T1000 (cell line): ENCODE measurements at regions not wholly inside any gene's neighbourhood (a gene's known extent, or its start where the extent isn't known, plus 50 kb on each side); places are given as distances from the start of the nearest gene placed in this dataset.
"Not testable (repeated sequence)": the region's sequence is repeated elsewhere in the genome, so short reads cannot be mapped to it uniquely, and the experiment has no call there.

Experiments
- DNase-seq: peaks from one replicate; lab custom pipeline; 2025; ENCODE audit warnings: mixed read lengths; lab: John Stamatoyannopoulos, UW

DNA sequence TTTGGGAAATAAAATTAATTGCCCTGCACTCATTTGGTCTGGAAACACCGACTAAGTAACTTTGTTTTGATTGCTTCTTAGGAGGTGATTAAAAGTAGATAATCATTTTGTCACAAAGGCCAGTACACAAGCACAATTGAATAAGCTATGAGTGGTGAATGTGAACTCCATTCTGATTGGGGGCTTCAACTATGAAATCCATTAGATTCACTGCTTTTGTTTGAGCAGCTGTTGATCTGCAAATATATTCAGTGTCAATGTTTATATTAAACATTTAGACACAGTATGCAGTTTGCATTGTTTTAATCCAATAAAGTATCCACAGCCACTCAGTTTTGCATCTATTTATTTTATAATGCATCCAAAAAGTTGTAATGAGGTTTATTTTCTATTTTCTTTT lies 817.5 kb downstream of the CDH11 start:
- DNase-seq: no peak

DNA sequence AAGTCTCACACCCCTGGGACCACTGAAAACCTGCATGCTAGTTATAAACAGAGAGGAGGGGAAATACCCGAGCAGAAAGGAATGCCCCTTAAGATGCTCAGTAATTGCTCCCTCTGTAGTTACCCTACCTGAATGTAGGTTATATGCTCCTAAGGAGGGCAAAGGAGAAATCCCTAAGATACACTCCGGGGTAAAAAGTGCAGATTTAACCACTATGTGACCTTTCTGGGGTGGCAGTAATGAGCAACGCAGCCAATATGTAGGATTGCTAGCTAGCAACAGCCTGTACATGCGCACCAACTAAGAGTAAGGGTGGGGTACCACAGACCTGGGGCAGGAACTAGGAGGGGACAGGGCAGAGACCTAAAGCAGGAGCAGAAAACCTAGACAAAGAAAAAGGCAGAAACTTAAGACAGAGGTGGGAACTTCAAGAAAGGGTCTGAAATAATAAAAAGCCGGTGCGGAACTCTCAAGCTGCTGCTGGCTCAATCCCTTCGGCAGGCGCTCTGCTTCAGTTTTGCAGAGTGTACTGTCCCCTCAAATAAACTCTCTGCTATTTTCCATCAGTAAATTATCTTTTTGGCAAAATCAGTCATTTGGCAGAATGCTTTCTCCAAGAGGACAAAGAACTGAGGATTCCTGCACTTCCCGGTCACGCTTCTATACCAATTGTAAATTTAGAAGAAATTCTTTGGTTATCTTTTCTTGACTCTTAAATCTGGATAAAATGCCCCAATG lies 823.8 kb downstream of the CDH11 start:
- no peak for DNase-seq

DNA sequence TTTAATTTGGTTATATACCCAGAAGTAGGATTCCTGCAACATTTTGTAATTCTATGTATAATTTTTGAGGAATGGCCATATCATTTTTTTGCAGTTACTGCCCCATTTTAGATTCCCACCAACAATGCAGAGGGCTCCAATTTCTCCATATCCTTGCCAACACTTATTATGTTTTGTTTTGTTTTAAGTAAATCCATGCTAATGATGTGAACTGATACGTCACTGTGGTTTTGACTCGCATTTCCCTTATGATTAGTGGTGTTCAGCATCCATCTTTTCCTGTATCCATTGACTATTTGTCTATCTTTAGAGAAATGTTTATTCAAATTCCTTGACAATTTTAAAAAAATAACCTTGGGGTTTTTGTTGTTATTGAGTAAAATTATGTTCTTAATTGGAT lies 826.4 kb downstream of the CDH11 start:
- no peak for DNase-seq

DNA sequence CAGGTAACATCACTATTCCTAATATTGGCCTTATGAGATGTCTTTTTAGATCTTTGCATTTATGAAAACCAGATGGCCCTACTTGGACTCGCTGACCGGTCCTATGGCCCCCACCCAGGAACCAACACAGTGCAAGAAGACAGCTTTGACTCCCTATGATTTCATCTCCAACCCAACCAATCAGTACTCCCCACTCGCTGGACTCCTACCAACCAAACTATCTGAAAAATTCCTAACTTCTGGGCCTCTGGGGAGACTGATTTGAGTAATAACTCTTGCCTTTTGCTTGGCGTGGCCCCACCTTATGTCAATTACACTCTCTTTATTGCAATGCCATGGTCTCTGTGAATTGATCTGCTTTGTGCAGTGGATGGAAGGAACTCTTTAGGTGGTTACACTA lies 828.9 kb downstream of the CDH11 start:
- DNase-seq: no peak

DNA sequence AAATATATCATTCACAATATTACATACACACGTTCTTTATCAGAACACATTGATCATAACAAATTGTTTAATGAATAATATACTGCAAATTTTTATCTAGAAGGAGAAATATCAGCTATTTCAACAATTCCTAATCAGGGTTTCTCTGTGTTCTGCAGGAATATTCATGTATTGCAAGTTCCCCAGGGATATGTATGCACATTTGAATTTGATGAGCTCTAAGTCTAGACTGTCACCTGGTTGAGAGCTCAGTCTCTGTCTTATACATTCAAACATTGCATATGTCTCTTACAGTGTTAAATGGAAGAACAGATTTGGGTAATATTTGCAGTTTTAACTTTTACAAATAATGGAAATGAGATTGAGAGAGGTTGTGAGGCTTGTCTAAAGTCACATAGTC lies 829.7 kb downstream of the CDH11 start:
- no peak for DNase-seq

DNA sequence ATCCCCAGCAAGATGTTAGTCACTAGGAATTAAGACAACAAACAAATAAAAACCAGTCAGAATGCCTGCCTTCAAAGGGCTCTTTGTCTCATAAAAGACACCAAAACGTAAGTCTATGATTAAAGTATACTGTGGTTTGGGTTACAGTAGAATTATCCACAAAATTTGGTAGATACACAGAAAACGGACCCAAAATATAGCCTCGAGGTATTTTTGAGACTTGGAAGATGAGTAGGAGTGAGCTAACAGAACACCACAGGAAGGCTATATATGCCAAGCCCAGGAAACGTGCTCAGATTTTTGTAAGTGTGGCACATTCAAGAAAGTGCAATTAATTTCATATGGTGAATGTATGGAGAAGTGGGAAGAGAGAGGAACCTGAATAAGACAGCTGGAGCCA lies 831.4 kb downstream of the CDH11 start:
- no peak for DNase-seq

DNA sequence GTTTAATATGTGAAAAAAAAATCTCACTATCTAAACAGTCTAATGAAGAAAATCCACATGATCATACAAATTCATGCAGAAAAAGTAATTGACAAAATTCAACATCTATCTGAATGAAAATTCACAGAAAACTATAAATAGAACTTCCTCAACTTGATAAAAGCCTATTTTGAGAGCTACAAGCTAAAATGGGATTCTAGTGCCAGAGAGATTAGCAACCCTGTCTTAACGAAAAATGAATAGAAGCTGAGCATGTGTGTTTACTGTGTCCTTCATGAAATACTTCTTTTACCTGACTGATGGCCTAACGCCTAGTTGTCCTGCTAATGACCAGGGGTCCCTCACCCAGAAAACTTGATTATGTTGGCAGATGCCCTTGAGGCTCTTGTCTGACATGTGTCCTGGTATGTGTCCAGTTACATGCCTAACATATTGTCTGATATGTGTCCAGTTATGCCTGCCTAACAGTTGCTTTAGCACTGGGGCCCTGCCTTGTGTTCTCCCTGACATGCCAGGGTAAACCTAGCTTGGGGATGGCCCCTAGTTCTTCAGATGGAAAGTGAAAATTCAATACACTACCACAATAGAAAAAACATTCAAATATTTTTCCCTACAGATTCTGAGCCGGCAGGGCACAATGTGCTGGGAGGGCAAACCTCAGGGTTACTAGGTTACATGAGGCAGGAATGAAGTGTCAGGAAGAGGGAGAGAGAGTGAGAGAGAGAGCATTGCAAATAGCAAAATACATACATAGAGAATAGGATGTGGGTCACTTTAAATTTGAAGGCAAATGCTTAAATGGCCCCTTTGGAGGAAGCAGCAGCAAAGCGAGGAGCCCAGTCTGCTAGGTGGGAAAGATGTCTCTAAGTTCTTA lies 834.0 kb downstream of the CDH11 start:
- no peak for DNase-seq

DNA sequence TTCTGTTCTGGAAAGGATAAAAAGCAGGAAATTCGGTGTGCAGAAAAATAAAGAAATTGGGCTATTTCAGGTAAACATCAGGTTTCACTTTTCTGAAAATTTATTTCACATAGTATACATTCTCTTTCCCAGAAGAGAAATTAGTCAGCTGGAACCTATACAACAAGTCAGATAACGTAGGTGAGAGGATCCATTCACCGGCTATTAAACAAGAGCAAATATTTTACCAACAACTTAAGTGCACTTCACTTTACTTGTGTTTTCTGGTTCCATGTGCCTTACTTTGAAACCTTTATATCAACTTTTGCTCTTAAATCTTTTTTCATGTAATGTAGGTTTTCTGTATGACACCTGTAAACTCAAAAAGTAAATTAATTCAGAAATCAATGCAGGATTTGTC lies 839.7 kb downstream of the CDH11 start:
- no peak for DNase-seq

DNA sequence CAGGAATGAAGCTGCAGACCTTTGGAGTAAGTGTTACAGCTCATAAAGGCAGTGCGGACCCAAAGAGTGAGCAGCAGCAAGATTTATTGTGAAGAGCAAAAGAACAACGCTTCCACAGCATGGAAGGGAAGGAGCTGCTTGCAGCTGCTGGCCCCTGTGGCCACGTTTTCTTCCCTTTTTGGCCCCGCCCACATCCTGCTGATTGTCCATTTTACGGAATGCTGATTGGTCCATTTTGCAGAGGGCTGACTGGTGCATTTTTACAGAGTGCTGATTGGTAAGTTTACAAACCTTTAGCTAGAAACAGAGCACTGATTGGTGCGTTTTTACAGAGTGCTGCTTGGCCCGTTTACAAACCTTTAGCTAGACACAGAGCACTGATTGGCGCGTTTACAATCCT lies 841.5 kb downstream of the CDH11 start:
- no peak for DNase-seq

DNA sequence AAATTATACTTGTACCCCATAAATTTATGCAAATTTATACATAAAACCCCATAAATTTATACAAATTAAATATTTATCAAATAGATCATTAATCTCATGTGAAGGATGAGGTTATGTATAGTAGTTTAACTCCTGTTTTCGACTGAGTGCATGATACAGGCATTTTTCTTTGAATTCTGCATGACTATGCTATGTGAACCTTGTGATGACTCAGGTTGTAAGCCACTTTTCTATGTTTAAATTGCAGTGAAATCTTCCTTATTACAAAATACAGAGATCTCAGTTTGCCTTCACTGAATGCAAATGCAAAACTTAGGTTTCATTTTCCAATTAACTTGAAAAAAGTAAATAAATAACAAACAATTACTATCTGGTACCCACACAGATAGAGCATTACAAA lies 843.7 kb downstream of the CDH11 start:
- no peak for DNase-seq

DNA sequence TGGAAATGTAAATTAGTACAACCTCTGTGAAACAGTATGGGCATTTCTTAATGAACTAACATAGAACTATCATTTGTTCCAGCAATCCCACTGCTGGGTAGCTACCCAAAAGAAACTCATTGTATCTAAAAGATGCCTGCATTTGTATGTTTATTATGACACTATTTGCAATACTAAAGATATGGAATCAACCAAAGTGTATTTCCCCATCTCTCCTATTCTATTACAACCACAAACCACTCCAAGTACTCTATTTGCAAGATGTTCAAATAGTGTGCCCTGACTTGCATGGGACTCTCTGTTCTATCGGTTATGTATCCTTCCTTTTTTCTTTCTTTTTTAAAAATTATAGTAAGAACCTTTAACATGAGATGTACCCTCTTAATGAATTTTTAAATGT lies 845.2 kb downstream of the CDH11 start:
- no peak for DNase-seq

DNA sequence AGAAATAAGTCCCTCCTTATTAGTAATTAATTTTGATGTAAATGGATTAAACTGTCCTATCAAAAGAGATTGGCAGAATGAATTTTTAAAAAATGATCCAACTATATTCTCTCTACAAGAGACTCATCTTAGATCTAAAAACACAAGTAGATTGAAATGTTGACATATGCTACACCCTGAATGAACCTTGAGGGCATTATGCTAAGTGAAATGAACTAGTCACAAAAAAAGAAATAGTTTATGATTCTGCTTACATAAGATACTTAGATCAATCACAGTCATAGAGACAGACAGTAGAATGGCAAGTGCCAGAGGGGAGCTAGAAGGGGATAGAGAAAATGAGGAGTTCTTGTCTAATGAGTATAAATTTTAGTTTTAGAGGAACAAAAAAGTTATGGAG lies 849.8 kb downstream of the CDH11 start:
- no peak for DNase-seq

DNA sequence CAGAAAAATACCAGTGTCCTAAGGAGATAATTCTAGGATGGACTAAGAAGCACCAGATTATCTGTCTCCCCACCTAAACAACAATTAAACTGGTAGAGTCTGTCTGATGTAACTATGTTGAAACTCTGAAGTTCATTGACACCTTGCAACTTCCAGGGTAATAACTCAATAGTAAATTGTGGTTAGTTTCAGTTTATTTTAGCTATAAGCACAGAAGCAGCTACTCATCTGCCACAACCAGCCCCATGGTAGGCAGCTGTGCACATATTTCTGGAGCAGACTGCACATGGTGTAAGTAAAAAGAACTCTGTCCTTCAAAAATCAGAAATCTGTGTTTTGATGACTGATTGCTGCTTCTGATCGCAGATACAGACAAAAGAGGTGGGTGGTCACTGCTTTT lies 852.1 kb downstream of the CDH11 start:
- no peak for DNase-seq

DNA sequence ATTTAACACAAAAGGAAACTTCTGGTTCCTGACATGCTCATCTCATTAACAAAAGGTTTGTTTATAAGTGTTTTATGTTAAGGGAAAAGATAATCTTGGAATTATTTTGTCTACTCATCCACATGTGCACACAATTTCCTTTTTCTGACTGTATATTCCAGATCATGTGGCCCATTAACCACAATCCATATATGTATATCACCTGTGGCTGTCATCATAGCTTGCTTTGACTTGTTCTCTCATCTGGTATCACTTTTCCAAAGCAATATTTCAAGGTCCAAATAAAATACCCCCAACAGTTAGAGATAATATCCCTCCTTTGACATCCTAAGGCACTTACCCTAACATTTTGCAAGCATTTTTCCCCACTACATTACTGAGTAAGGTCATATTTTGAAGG lies 856.1 kb downstream of the CDH11 start:
- no peak for DNase-seq

DNA sequence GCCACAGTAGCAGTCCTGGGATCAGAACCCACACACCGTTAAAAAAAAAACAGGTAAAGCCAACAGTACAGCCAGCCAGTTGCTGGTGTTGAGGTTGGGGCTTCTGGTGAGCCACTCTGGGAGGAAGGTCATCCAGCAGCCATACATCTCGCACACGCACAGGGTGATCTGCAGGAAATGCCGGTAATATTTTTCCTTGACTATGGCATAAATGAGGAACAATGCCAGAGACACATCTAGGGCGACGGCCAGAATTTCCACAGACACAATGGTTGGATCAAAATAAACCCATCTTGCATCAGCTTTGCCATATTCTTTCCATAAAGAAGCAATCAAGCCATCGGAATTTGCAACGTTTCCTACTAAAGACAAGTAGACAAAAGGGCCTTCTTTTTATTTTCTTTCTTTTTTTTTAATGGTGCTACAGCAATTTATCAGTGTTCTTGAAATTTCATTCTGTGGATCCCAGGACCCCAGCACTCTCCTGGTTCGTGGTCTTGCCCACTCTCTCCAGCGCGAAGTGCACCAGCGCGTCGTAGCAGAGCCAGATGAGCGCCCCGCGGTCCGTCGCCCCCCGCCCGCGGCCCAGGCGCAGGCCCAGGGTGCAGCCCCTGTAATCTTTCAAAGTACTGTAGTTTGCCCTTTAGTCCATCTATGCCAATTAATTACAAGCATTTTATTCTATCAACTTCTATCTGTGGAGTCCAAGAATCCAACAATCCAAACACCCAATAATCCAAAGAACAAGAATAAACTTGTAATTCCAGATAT lies 861.0 kb downstream of the CDH11 start:
- not testable (repeated sequence) for DNase-seq

DNA sequence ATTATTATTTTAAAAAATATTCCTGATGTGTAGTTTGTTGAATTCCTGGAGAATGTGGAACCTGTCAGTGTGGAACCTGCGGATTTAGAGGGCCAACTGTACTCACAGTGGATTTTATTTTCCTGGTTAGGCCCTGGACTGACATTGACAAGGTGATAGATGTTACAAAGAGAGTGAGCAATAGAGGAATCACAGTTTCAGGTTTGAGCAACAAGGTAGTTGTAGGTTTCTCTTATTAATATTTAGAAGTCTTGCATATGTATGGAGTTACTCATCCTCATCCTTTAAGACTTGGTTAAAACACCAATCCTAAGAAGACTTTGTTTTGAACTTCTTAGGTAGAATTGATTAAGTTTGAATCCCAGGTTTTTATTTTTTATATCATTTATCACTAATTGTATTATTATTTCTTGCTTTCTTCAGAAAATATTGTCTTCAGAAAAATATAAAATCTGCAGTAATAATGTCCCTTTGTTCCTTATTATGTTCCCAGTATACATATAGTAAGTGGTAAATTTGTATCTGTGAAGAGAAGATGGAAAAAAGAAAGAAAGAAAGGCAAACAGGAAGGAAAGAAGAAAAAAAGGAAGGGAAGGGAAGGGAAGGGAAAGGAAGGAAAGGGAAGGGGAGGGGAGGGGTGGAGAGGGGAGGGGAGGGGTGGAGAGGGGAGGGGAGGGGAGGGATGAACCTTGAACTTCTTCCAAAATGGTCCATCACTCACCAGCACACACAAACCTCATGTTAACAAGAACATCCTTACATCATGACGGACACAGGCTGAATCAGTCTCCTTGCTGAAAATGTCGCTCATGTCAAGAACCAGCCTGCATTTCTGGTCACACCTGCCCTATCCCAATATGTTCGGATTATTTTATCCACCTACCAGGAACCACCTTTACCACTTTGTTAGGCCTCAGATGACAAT lies 867.2 kb downstream of the CDH11 start:
- no peak for DNase-seq

DNA sequence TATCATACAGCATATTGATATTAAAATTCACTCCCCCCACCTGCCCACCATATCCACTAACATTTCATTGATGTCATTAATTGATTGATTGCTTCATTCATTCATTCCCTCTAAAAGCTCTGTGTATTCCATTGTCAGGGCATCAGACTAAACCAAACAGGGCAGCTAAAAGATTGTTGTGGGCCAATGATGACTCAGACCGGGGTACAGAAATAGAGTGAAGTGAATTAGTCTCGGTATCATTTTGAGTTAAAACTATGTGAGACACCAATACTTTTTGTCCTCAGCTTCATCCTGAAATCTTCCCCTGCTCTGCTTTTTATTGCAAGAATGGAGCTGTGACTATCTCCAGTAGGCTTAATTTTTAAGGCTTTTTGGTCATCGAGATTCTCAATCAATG lies 868.3 kb downstream of the CDH11 start:
- DNase-seq: no peak

DNA sequence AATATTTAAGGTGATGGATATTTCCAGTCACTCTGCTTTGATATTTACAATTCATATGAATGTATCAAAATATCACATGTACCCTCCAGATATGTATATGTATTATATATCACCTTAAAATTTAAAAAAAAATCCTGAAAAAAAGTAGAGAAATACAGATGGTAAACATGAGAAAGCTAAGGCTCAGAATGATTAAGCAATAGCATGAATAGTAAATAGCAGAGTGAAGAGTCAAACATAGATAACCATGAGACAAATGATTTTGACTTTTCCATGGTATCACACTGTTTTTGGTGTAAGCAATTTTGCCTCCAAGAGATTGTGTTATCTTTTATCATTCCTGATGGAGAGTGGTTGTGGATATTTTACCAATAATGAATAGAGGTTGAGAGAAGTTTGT lies 868.8 kb downstream of the CDH11 start:
- no peak for DNase-seq

DNA sequence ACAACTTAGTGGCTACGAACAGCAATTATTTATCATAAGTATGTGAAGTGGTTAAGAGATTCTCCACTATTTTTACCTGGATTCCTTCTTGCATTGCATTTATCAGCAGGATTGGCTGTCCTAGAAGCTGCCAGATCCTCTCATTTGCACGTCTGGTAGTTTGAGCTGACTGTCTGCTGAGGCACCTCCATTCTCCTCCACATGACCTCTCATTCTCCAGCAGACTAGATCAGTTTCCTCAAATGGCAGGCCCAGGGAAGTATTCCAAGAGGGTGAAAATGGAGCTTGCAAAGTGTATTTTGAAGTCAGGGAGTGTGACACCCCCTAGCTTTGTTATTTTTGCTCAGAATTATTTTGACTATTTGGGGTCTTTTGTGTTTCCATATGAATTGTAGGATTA lies 870.1 kb downstream of the CDH11 start:
- no peak for DNase-seq

DNA sequence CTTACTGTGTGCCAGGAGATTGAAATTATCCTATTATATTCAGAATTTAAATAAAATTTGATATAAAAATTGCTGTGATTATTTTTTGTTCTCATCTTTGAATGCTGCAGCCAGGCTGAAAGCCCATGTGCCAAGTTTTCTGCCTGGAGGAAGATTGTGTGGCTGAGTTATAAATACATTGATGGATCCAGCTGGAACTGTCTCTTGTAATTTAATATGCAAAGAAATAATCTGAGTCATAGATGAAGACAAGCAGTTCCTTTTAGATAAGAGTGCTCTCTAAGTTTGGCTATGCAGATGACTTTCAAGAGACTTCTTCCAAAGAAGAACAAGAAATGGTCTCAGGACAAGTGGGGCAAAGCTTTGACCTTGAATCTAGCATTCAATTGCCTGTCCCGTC lies 871.0 kb downstream of the CDH11 start:
- DNase-seq: no peak

DNA sequence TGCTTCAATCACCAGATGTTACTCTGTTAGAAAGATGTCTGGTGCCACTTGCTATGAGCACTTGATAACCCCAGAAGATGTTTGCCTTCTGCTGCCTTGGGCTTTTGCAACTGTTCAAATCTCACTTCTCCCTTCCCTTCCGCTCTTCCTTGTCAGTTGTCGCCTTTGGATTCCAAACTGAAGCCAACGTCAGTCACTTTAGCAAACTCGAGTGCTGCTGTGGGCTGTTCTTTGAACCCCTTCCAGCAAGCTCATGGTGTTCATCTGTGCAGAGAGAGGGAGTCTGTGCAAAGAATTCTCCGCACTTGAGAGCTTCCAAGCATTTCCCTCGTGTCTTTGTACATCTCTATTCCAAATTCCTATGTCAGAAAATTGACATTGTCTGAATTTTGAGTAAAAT lies 879.4 kb downstream of the CDH11 start:
- no peak for DNase-seq

DNA sequence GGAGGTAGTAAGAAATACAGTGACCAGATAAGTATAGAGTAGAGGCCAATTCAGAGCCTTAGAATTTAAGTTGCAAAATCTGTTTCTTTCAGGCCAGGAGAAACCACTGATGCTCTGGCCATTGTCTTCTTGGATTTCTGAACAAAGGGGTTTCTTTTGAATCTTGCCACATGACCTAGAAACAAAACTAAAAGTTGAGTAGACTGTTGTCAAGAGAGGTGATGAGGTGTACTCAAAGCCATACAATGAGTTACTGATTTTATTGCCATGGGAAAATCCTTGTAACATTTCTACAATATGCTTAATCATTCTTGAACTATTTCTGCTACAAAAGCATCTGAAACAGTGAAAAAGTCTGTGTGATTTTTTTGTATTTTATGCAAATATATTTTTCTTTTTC lies 881.3 kb downstream of the CDH11 start:
- no peak for DNase-seq
